HEK293 (cell line): ENCODE measurements at regions not wholly inside any gene's neighbourhood (a gene's known extent, or its start where the extent isn't known, plus 50 kb on each side); places are given as distances from the start of the nearest gene placed in this dataset.

Experiments used
- GLI4 ChIP-seq: fragments of 450-650 bp; formaldehyde crosslinking; IDR thresholded peaks from 2 replicates; pipeline ENCODE4 v1.5.1; 2016; ENCODE audit warnings: missing biosample characterization, missing genetic modification characterization
- IKZF3 ChIP-seq: fragments of 450-650 bp; IDR thresholded peaks from 2 replicates; pipeline ENCODE4 v1.5.0; 2018; ENCODE audit warnings: missing biosample characterization, mild to moderate bottlenecking, missing genetic modification characterization, moderate library complexity
- KLF1 ChIP-seq: fragments of 450-650 bp; formaldehyde crosslinking; IDR thresholded peaks from 2 replicates; pipeline ENCODE4 v1.5.1; 2016; ENCODE audit warnings: missing biosample characterization, missing genetic modification characterization
- MYNN ChIP-seq: fragments of 450-650 bp; formaldehyde crosslinking; IDR thresholded peaks from 2 replicates; pipeline ENCODE4 v1.5.1; 2016; ENCODE audit warnings: missing biosample characterization, missing genetic modification characterization, borderline replicate concordance
- RBAK ChIP-seq: fragments of 450-650 bp; formaldehyde crosslinking; IDR thresholded peaks from 2 replicates; pipeline ENCODE4 v1.5.1; 2016; ENCODE audit warnings: missing biosample characterization, missing genetic modification characterization
- REST ChIP-seq: fragments of 450-650 bp; formaldehyde crosslinking; IDR thresholded peaks from 2 replicates; pipeline ENCODE4 v1.5.1; 2016; ENCODE audit warnings: missing biosample characterization, missing genetic modification characterization
- YY1 ChIP-seq: fragments of 450-650 bp; formaldehyde crosslinking; IDR thresholded peaks from 2 replicates; pipeline ENCODE4 v1.5.1; 2018; ENCODE audit warnings: missing biosample characterization, missing genetic modification characterization
- ZBTB1 ChIP-seq: fragments of 450-650 bp; formaldehyde crosslinking; IDR thresholded peaks from 2 replicates; pipeline ENCODE4 v1.5.1; 2016; ENCODE audit warnings: missing biosample characterization, missing genetic modification characterization
- ZFP37 ChIP-seq: fragments of 450-650 bp; formaldehyde crosslinking; IDR thresholded peaks from 2 replicates; pipeline ENCODE4 v1.5.1; 2016; ENCODE audit warnings: missing biosample characterization, missing genetic modification characterization
- ZNF112 ChIP-seq: fragments of 450-650 bp; formaldehyde crosslinking; IDR thresholded peaks from 2 replicates; pipeline ENCODE4 v1.5.0; 2017; ENCODE audit warnings: missing biosample characterization, missing genetic modification characterization
- ZNF121 ChIP-seq: fragments of 450-650 bp; formaldehyde crosslinking; IDR thresholded peaks from 2 replicates; pipeline ENCODE4 v1.5.1; 2016; ENCODE audit warnings: missing biosample characterization, missing genetic modification characterization
- ZNF140 ChIP-seq: fragments of 450-650 bp; formaldehyde crosslinking; IDR thresholded peaks from 2 replicates; pipeline ENCODE4 v1.5.1; 2016; ENCODE audit warnings: missing biosample characterization, missing genetic modification characterization
- ZNF146 ChIP-seq: fragments of 450-650 bp; formaldehyde crosslinking; IDR thresholded peaks from 2 replicates; pipeline ENCODE4 v1.5.1; 2016; ENCODE audit warnings: missing biosample characterization, missing genetic modification characterization
- ZNF157 ChIP-seq: fragments of 450-650 bp; formaldehyde crosslinking; IDR thresholded peaks from 2 replicates; pipeline ENCODE4 v1.5.1; 2016; ENCODE audit warnings: missing biosample characterization, missing genetic modification characterization
- ZNF174 ChIP-seq: fragments of 450-650 bp; formaldehyde crosslinking; IDR thresholded peaks from 2 replicates; pipeline ENCODE4 v1.5.0; 2017; ENCODE audit warnings: missing biosample characterization, mild to moderate bottlenecking, missing genetic modification characterization
- ZNF19 ChIP-seq: fragments of 450-650 bp; formaldehyde crosslinking; IDR thresholded peaks from 2 replicates; pipeline ENCODE4; 2016; ENCODE audit warnings: missing biosample characterization, missing genetic modification characterization, low read depth
- ZNF2 ChIP-seq: fragments of 450-650 bp; formaldehyde crosslinking; IDR thresholded peaks from 2 replicates; pipeline ENCODE4 v1.5.1; 2016; ENCODE audit warnings: missing biosample characterization, missing genetic modification characterization
- ZNF211 ChIP-seq: fragments of 450-650 bp; formaldehyde crosslinking; IDR thresholded peaks from 2 replicates; pipeline ENCODE4 v1.5.1; 2016; ENCODE audit warnings: low read depth, missing biosample characterization, missing genetic modification characterization
- ZNF223 ChIP-seq: fragments of 450-650 bp; formaldehyde crosslinking; IDR thresholded peaks from 2 replicates; pipeline ENCODE4 v1.5.1; 2016; ENCODE audit warnings: missing biosample characterization, missing genetic modification characterization
- ZNF23 ChIP-seq: fragments of 450-650 bp; formaldehyde crosslinking; IDR thresholded peaks from 2 replicates; pipeline ENCODE4 v1.5.1; 2016; ENCODE audit warnings: missing biosample characterization, missing genetic modification characterization, borderline replicate concordance
- ZNF24 ChIP-seq: fragments of 450-650 bp; formaldehyde crosslinking; IDR thresholded peaks from 2 replicates; pipeline ENCODE4 v1.5.1; 2016; ENCODE audit warnings: missing biosample characterization, missing genetic modification characterization
- ZNF404 ChIP-seq: fragments of 450-650 bp; formaldehyde crosslinking; IDR thresholded peaks from 2 replicates; pipeline ENCODE4 v1.5.1; 2017; ENCODE audit warnings: missing biosample characterization, missing genetic modification characterization
- ZNF416 ChIP-seq: fragments of 450-650 bp; formaldehyde crosslinking; IDR thresholded peaks from 2 replicates; pipeline ENCODE4 v1.5.1; 2016; ENCODE audit warnings: missing biosample characterization, missing genetic modification characterization
- ZNF514 ChIP-seq: fragments of 450-650 bp; formaldehyde crosslinking; IDR thresholded peaks from 2 replicates; pipeline ENCODE4 v1.5.1; 2016; ENCODE audit warnings: missing biosample characterization, missing genetic modification characterization
- ZNF521 ChIP-seq: fragments of 450-650 bp; formaldehyde crosslinking; IDR thresholded peaks from 2 replicates; pipeline ENCODE4 v1.5.1; 2017; ENCODE audit warnings: missing biosample characterization, mild to moderate bottlenecking, missing genetic modification characterization
- ZNF610 ChIP-seq: fragments of 450-650 bp; formaldehyde crosslinking; IDR thresholded peaks from 2 replicates; pipeline ENCODE4 v1.5.1; 2016; ENCODE audit warnings: missing biosample characterization, missing genetic modification characterization, borderline replicate concordance
- ZNF621 ChIP-seq: fragments of 450-650 bp; formaldehyde crosslinking; IDR thresholded peaks from 2 replicates; pipeline ENCODE4 v1.5.1; 2017; ENCODE audit warnings: missing biosample characterization, missing genetic modification characterization
- ZNF626 ChIP-seq: fragments of 450-650 bp; sonication (Bioruptor Pico); formaldehyde crosslinking; IDR thresholded peaks from 2 replicates; pipeline ENCODE4 v1.5.1; 2018; ENCODE audit warnings: missing biosample characterization, missing genetic modification characterization, inconsistent platforms
- ZNF654 ChIP-seq: fragments of 450-650 bp; formaldehyde crosslinking; IDR thresholded peaks from 2 replicates; pipeline ENCODE4 v1.5.1; 2016; ENCODE audit warnings: low read depth, missing biosample characterization, missing genetic modification characterization
- ZNF791 ChIP-seq: fragments of 450-650 bp; formaldehyde crosslinking; IDR thresholded peaks from 2 replicates; pipeline ENCODE4 v1.5.1; 2016; ENCODE audit warnings: missing biosample characterization, missing genetic modification characterization
- ZNF837 ChIP-seq: fragments of 450-650 bp; formaldehyde crosslinking; IDR thresholded peaks from 2 replicates; pipeline ENCODE4 v1.5.1; 2016; ENCODE audit warnings: missing biosample characterization, missing genetic modification characterization
- ZSCAN16 ChIP-seq: fragments of 450-650 bp; formaldehyde crosslinking; IDR thresholded peaks from 2 replicates; pipeline ENCODE4 v1.5.1; 2016; ENCODE audit warnings: missing biosample characterization, missing genetic modification characterization
- ZSCAN30 ChIP-seq: fragments of 450-650 bp; IDR thresholded peaks from 2 replicates; pipeline ENCODE4 v1.5.1; 2018; ENCODE audit warnings: missing biosample characterization, mild to moderate bottlenecking, missing genetic modification characterization, moderate library complexity
- TF ChIP-seq, protein P1 (sequence below): fragments of 450-650 bp; formaldehyde crosslinking; IDR thresholded peaks from 2 replicates; pipeline ENCODE4 v1.5.1; 2017; ENCODE audit warnings: missing biosample characterization, missing genetic modification characterization
- TF ChIP-seq, protein P2 (sequence below): fragments of 450-650 bp; formaldehyde crosslinking; IDR thresholded peaks from 2 replicates; pipeline ENCODE4 v1.5.1; 2016; ENCODE audit warnings: missing biosample characterization, missing genetic modification characterization

- TF ChIP-seq ZBTB1 (tag by site-specific recombination) (no peak; the same call in 1 of the 2 replicates), ZNF223 (no peak), YY1 (tag by site-specific recombination) (peak; percentile 19; the same call in 1 of the 2 replicates), GLI4 (tag by site-specific recombination) (no peak), ZNF791 (no peak), ZNF610 (tag by site-specific recombination) (no peak), ZNF837 (no peak), ZNF19 (no peak), RBAK (no peak), ZNF174 (tag by site-specific recombination) (no peak), ZNF24 (tag by site-specific recombination) (peak; percentile 72), ZNF23 (no peak), ZNF404 (tag by site-specific recombination) (no peak), ZNF140 (no peak), ZNF157 (tag by site-specific recombination) (no peak), ZNF521 (no peak), KLF1 (tag by site-specific recombination) (peak; percentile 24; the same call in 1 of the 2 replicates), ZNF514 (tag by site-specific recombination) (no peak), ZNF121 (tag by site-specific recombination) (no peak), ZNF416 (tag by site-specific recombination) (no peak), ZNF626 (no peak), ZNF654 (tag by site-specific recombination) (no peak), ZFP37 (tag by site-specific recombination) (peak; percentile 19; the same call in 1 of the 2 replicates), ZNF2 (peak; percentile 19; the same call in 1 of the 2 replicates), ZNF146 (tag by site-specific recombination) (0 out of 2 replicates have a peak, but pooled peaks have one; percentile 2), ZNF112 (tag by site-specific recombination) (no peak), REST (tag by site-specific recombination) (no peak), IKZF3 (tag by site-specific recombination) (peak; percentile 96), ZSCAN16 (tag by site-specific recombination) (no peak), MYNN (tag by site-specific recombination) (no peak), ZSCAN30 (tag by site-specific recombination) (peak; percentile 26; the same call in 1 of the 2 replicates), ZNF621 (tag by site-specific recombination) (no peak), ZNF211 (tag by site-specific recombination) (no peak)
- TF ChIP-seq, protein P1, sequence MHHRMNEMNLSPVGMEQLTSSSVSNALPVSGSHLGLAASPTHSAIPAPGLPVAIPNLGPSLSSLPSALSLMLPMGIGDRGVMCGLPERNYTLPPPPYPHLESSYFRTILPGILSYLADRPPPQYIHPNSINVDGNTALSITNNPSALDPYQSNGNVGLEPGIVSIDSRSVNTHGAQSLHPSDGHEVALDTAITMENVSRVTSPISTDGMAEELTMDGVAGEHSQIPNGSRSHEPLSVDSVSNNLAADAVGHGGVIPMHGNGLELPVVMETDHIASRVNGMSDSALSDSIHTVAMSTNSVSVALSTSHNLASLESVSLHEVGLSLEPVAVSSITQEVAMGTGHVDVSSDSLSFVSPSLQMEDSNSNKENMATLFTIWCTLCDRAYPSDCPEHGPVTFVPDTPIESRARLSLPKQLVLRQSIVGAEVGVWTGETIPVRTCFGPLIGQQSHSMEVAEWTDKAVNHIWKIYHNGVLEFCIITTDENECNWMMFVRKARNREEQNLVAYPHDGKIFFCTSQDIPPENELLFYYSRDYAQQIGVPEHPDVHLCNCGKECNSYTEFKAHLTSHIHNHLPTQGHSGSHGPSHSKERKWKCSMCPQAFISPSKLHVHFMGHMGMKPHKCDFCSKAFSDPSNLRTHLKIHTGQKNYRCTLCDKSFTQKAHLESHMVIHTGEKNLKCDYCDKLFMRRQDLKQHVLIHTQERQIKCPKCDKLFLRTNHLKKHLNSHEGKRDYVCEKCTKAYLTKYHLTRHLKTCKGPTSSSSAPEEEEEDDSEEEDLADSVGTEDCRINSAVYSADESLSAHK (tag by site-specific recombination) = 0 out of 2 replicates have a peak, but pooled peaks have one; percentile 15
- TF ChIP-seq, protein P2, sequence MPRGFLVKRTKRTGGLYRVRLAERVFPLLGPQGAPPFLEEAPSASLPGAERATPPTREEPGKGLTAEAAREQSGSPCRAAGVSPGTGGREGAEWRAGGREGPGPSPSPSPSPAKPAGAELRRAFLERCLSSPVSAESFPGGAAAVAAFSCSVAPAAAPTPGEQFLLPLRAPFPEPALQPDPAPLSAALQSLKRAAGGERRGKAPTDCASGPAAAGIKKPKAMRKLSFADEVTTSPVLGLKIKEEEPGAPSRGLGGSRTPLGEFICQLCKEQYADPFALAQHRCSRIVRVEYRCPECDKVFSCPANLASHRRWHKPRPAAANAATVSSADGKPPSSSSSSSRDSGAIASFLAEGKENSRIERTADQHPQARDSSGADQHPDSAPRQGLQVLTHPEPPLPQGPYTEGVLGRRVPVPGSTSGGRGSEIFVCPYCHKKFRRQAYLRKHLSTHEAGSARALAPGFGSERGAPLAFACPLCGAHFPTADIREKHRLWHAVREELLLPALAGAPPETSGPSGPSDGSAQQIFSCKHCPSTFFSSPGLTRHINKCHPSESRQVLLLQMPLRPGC (tag by site-specific recombination) = peak; percentile 92
These were observed 773.1 kb upstream of the NR2F2 start (continued) for GRCh38 chr15:95557226-95558046.
